Gastrocnemius medialis (tissue), 4 donors: ENCODE measurements at regions not wholly inside any gene's neighbourhood (a gene's known extent, or its start where the extent isn't known, plus 50 kb on each side); places are given as distances from the start of the nearest gene placed in this dataset.

Experiments
- POLR2A ChIP-seq, 2 donors: fragments of 450-650 bp; IDR thresholded peaks; one replicate each; pipeline ENCODE4 v1.6.1; 2017; ENCODE audit warnings: antibody characterized with exemption in 2 of 2, mild to moderate bottlenecking in 2 of 2, moderate library complexity in 2 of 2
- TF ChIP-seq, protein P1 (sequence below), 5 experiments: fragments of 450-650 bp in 3 of 5; fragments of 200-600 bp in 2 of 5; sonication (generic) in 2 of 5; IDR thresholded peaks in 4 of 5; conservative IDR thresholded peaks in 1 of 5; 1 replicate in 4 of 5; 2 replicates in 1 of 5; pipeline ENCODE4 v1.5.1; 2016 to 2019; ENCODE audit warnings: antibody characterized with exemption in 5 of 5, mild to moderate bottlenecking in 3 of 5, moderate library complexity in 3 of 5

DNA sequence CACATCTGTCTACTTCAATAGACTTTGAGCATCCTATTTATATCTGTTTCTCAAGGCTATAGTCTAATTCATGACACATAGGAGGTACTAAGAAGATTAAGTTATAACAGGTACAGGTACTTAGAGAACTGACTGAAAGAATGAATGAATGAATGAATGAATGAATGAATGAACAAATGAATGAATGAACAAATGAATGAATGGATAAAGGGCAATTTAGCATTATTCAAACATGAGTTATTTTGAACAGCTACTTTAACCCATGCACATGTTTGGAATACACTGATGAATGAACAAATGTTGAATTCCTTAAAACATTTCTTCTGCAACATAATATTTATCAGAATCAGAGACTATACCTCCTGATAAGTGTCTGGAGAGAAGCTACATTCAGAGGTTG lies 1165.6 kb upstream of the CDH8 start:
- TF ChIP-seq, protein P1, sequence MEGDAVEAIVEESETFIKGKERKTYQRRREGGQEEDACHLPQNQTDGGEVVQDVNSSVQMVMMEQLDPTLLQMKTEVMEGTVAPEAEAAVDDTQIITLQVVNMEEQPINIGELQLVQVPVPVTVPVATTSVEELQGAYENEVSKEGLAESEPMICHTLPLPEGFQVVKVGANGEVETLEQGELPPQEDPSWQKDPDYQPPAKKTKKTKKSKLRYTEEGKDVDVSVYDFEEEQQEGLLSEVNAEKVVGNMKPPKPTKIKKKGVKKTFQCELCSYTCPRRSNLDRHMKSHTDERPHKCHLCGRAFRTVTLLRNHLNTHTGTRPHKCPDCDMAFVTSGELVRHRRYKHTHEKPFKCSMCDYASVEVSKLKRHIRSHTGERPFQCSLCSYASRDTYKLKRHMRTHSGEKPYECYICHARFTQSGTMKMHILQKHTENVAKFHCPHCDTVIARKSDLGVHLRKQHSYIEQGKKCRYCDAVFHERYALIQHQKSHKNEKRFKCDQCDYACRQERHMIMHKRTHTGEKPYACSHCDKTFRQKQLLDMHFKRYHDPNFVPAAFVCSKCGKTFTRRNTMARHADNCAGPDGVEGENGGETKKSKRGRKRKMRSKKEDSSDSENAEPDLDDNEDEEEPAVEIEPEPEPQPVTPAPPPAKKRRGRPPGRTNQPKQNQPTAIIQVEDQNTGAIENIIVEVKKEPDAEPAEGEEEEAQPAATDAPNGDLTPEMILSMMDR (IDR thresholded peaks at IDR 0.05 in 4 of 5, conservative IDR thresholded peaks at IDR 0.05 in 1 of 5) = no peak
- no peak for TF ChIP-seq POLR2A (IDR thresholded peaks at IDR 0.05)
